Stimulated activated effector memory CD8-positive, alpha-beta T cell treated with anti-CD3 and anti-CD28 coated beads, Interleukin-12 subunit alpha, Interleukin-12 subunit beta, amount 100 ng/mL, for 72 hours (primary cell): ENCODE measurements at regions not wholly inside any gene's neighbourhood (a gene's known extent, or its start where the extent isn't known, plus 50 kb on each side); places are given as distances from the start of the nearest gene placed in this dataset.

ENCODE experiments used
- ATAC-seq: fragments of 150-1000 bp; cut with Tn5 transposase; 2 replicates; pipeline ENCODE4 v1.10.0; 2021
- DNase-seq, 2 donors: peaks; one replicate each; pipeline ENCODE4 v3.0.0; 2021 to 2022; ENCODE audit warnings: low spot score in 2 of 2
- H3K27ac Mint-ChIP-seq: one replicate; pipeline ENCODE4 v1.8.0; 2022; ENCODE audit warnings: mild to moderate bottlenecking, mixed read lengths
- H3K36me3 Mint-ChIP-seq: one replicate; pipeline ENCODE4 v1.8.0; 2022; ENCODE audit warnings: mild to moderate bottlenecking, mixed read lengths
- H3K4me1 Mint-ChIP-seq: one replicate; pipeline ENCODE4 v1.8.0; 2022; ENCODE audit warnings: mixed read lengths
- H3K4me3 Mint-ChIP-seq: one replicate; pipeline ENCODE4 v1.8.0; 2022; ENCODE audit warnings: mild to moderate bottlenecking, mixed read lengths
- H3K9me3 Mint-ChIP-seq: one replicate; pipeline ENCODE4 v1.8.0; 2022; ENCODE audit warnings: mixed read lengths

DNA sequence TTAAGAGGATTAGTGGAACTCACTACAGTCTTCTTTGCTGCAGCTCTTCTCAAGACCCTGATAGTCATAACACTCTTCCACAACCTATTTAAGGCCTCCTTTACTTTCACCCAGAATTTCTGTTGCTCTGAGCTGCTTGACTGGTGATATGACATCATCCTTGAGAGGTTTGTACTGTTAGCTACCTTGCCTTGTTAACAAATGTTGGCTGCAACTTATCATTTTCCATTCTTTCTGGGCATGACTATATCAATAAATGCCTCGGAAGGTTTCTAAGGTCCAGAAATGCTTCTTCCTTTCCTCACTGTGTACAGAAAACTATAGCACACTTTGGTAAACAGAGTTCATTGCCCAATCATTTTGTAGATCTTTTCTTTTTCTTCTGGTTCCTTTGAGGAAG lies 1292.2 kb upstream of the TMPRSS15 start:
- ATAC-seq (no peak), DNase-seq (no peak)
- no peaks in the 10 kb centered on the region for H3K36me3 Mint-ChIP-seq
- peaks cover 9% of the 10 kb centered on the region for H3K9me3 Mint-ChIP-seq
- no peak overlapping the region for H3K4me3 Mint-ChIP-seq
- no peaks in the 10 kb centered on the region for H3K4me1 Mint-ChIP-seq
- no peak overlapping the region for H3K27ac Mint-ChIP-seq

DNA sequence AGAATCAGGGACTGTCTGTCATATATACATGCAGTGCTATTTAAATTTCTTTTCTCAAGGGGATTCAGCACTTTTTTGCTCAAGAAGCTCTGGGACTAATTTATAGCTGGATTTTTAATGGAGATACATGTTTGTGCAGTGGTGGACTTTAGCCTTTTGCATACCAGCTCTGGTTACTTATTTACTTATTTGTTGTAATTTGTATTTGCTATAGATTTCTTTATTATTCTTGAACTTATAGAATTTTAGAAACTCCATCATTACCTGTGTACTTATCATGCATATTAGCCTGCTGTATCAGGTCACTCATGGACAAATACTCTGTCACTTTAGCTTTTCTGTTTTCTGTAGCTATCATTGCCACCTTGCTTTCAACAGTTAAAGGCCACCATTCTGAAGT lies 1296.9 kb upstream of the TMPRSS15 start:
- ATAC-seq (no peak), DNase-seq (no peak)
- no peak overlapping the region for H3K27ac Mint-ChIP-seq
- H3K36me3 Mint-ChIP-seq, result no peaks in the 10 kb centered on the region
- H3K9me3 Mint-ChIP-seq, result peaks cover 15% of the 10 kb centered on the region
- H3K4me3 Mint-ChIP-seq, result no peak overlapping the region
- H3K4me1 Mint-ChIP-seq, result no peaks in the 10 kb centered on the region

DNA sequence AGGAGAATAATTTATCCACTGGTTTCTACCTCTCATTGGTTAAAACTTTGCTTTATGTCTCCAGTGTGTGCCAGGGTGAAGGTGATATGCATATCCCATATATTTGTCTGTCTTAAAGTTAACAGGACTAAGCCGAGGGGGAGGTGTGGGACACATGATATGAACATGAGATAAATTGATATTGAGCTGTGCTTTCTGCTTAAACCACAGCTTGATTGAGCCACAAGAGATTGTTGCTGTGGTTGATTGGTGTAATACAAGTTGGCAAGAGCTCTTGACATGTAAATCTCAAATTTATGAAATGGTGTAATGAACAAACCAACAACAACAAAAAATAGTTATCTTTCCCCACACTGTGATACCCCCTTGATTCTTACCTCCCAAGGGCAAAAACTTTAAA lies 1295.5 kb upstream of the NCAM2 start:
- peaks cover 12% of the 10 kb centered on the region for H3K9me3 Mint-ChIP-seq
- H3K27ac Mint-ChIP-seq, result no peak overlapping the region
- no peak for ATAC-seq
- no peak for DNase-seq
- H3K36me3 Mint-ChIP-seq, result no peaks in the 10 kb centered on the region
- no peak overlapping the region for H3K4me3 Mint-ChIP-seq
- H3K4me1 Mint-ChIP-seq, result no peaks in the 10 kb centered on the region

DNA sequence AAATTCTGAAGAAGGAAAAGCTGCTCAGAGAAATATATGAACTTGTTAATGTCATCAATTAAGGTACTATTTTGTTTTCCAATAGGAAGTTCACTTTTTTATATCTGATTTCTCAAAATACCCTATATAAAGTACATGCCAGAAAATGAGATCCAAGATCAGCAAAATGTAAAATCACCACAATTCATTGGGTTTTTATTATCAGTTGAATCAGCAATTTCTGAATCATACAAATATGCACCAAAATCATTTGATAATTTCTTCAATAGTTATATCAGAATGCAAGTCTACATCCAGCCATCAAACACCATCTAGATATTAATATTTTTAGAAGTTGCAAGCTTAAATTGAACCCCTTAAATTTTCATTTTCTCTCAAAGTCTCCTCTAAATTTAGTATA lies 1293.4 kb upstream of the NCAM2 start:
- no peaks in the 10 kb centered on the region for H3K4me1 Mint-ChIP-seq
- peaks cover 12% of the 10 kb centered on the region for H3K9me3 Mint-ChIP-seq
- no peak overlapping the region for H3K27ac Mint-ChIP-seq
- ATAC-seq (no peak), DNase-seq (no peak)
- no peak overlapping the region for H3K4me3 Mint-ChIP-seq
- H3K36me3 Mint-ChIP-seq, result no peaks in the 10 kb centered on the region

DNA sequence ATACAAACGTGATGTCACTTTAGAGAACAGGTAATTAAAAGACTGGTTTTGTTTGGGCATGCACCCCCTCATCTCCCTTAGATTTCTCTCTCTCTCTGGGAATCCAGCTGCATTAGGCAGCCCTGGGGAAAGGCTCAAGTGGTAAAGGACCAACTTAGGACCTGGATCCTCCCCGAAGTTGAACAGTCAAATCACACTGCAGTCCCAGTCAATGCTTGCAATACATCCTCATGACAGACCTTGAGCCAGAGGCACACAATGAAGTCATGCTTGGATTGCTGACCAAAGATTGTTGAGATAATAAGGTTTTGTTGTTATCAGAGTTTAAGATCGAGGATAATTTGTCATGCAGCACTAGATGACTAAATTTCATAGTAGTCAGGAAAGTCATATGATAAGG lies 1285.8 kb upstream of the NCAM2 start:
- DNase-seq (no peak), ATAC-seq (no peak)
- Mint-ChIP-seq H3K4me3 (no peak overlapping the region), H3K27ac (no peak overlapping the region), H3K9me3 (peaks cover 20% of the 10 kb centered on the region), H3K36me3 (no peaks in the 10 kb centered on the region), H3K4me1 (no peaks in the 10 kb centered on the region)

DNA sequence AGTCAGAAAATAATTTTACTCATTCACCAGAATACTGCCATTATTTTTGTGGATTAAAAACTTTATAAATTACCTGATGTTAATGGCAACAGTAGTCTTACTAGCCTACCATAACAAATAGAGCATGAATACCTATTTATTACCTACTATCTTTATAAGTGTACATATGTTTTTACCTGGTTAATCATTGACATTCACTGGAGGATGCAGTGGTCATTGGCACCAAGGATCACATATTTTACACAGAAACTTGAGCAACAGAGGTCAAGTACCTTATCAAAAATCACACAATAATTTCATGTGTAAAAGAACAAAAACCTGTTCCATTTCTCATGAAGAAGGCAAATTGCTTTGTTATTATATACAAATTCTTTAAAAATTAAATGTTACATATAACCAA lies 1284.9 kb upstream of the NCAM2 start:
- Mint-ChIP-seq H3K4me3 (no peak overlapping the region), H3K9me3 (peaks cover 20% of the 10 kb centered on the region), H3K36me3 (no peaks in the 10 kb centered on the region), H3K27ac (no peak overlapping the region), H3K4me1 (no peaks in the 10 kb centered on the region)
- DNase-seq (no peak), ATAC-seq (no peak)

DNA sequence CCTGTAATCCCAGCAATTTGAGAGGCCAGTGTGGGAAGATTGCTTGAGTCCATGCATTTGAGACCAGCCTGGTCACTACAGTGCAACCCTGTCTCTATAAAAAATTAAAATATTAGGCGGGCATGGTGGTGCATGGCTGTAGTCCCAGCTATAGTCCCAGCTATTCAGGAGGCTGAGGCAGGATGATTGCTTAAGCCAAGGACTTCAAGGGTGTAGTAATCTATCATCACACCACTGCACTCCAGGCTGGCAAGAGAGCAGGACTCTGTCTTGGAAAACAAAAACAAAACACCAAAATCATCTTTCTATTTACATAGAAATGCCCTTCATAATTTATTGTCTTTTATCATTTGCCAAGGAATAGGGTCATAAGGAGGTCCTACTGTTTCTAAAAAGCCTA lies 1274.1 kb upstream of the NCAM2 start:
- no peaks in the 10 kb centered on the region for H3K4me1 Mint-ChIP-seq
- ATAC-seq, result no peak

DNA sequence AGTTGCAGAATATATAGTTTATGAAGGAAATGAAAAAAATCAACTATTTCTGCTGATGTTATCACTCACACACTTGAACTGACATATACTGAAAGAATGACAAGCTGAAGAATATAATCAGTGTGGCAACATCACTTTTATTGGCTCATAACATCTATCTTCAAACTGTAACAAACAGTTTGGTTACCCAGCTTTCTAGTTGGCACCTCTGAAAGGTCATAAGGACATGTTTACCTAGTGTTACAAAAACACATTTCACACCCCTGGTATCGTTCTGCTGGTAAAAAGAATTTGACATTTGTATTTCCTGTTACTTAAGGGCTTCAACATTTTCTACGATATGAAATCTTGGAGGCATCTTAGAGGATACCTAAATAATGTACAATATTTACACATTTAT lies 1267.0 kb upstream of the NCAM2 start:
- Mint-ChIP-seq H3K4me1 (no peaks in the 10 kb centered on the region), H3K9me3 (peaks cover 13% of the 10 kb centered on the region), H3K36me3 (no peaks in the 10 kb centered on the region), H3K27ac (no peak overlapping the region), H3K4me3 (no peak overlapping the region)
- DNase-seq (no peak), ATAC-seq (no peak)

More for the DNA sequence above, 1274.1 kb upstream of the NCAM2 start:
- no peaks in the 10 kb centered on the region for H3K36me3 Mint-ChIP-seq
- DNase-seq, result no peak
- peaks cover 13% of the 10 kb centered on the region for H3K9me3 Mint-ChIP-seq
- no peak overlapping the region for H3K27ac Mint-ChIP-seq
- no peak overlapping the region for H3K4me3 Mint-ChIP-seq

DNA sequence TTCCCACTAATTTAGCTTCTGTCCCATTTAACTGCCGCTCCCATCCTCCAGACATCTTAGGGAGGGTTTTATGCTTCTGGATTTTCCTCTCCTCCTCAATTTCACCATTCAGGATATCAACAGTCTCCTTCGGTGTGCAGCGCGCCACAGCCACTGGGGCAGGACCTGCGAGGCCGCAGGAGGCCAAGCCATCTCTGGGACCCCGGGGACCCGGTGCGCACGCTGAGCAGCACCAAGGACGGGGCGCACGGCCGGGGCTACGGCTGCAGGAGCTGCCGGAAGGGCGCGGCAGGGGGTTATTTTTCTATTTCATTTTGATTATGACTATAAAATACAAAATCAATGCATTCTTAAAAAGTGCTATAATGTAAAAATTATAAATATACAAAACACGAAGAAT lies 1238.4 kb upstream of the NCAM2 start:
- Mint-ChIP-seq H3K9me3 (peaks cover 4% of the 10 kb centered on the region), H3K4me1 (no peaks in the 10 kb centered on the region), H3K36me3 (no peaks in the 10 kb centered on the region), H3K27ac (no peak overlapping the region), H3K4me3 (no peak overlapping the region)
- DNase-seq, result no peak
- ATAC-seq, result no peak

DNA sequence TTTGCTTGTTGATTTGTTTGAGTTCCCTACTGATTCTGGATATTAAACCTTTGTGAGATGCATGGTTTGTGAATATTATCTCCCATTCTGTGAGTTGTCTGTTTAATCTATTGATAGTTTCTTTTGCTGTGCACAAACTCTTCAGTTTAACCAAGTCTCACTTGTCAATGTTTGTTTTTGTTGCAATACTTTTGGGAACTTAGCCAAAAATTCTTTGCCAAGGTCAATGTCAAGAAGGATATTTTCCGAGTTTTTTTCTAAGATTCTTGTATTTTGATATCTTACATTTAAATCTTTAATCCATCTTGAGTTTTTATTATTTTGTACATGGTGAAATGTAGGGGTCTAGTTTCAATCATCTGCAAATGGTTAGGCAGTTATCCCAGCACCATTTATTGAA lies 1230.7 kb upstream of the NCAM2 start:
- Mint-ChIP-seq H3K4me3 (no peak overlapping the region), H3K9me3 (peaks cover 15% of the 10 kb centered on the region), H3K4me1 (no peaks in the 10 kb centered on the region), H3K27ac (no peak overlapping the region), H3K36me3 (no peaks in the 10 kb centered on the region)
- DNase-seq (no peak), ATAC-seq (no peak)

DNA sequence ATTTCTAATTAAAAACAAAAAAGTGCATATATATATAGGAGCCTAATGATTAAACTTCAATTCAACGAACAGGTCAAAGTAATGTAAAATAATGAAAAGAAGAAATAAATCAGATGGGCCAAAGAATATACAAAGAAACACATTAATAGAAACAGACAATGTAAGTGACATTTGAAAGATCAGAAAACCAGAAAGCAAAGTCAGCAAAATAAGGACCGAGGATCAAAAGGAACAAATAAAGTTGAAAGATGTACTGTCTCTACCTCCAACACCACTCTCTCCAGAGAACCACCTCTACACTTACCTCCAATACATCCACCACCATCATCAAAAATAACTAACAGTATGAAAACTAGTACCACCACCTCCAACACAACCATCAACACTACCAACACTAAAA lies 1226.3 kb upstream of the NCAM2 start:
- Mint-ChIP-seq H3K4me3 (no peak overlapping the region), H3K9me3 (peaks cover 15% of the 10 kb centered on the region), H3K36me3 (no peaks in the 10 kb centered on the region), H3K27ac (no peak overlapping the region), H3K4me1 (no peaks in the 10 kb centered on the region)
- DNase-seq (no peak), ATAC-seq (no peak)

DNA sequence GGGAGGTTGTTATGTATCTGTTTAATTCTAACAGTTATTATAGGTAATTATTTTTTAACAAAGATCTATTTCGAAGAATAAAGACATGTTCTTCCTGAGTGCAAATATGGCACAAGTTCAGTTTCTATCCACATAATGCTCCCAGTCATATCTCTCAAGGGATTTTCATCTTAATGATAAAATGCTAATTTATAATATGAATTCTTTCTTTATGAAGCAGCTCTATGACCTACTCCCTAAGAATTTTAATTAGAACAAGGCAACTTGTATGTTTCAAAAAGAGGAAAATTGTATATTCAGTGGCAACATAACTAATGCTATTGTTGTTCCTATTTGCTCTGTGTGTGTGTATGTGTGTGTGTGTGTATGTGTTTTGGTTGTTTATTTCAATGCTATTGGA lies 1222.1 kb upstream of the NCAM2 start:
- no peak overlapping the region for H3K27ac Mint-ChIP-seq
- no peak overlapping the region for H3K4me3 Mint-ChIP-seq
- ATAC-seq, result no peak
- peaks cover 11% of the 10 kb centered on the region for H3K9me3 Mint-ChIP-seq
- no peaks in the 10 kb centered on the region for H3K36me3 Mint-ChIP-seq
- no peak for DNase-seq
- no peaks in the 10 kb centered on the region for H3K4me1 Mint-ChIP-seq

DNA sequence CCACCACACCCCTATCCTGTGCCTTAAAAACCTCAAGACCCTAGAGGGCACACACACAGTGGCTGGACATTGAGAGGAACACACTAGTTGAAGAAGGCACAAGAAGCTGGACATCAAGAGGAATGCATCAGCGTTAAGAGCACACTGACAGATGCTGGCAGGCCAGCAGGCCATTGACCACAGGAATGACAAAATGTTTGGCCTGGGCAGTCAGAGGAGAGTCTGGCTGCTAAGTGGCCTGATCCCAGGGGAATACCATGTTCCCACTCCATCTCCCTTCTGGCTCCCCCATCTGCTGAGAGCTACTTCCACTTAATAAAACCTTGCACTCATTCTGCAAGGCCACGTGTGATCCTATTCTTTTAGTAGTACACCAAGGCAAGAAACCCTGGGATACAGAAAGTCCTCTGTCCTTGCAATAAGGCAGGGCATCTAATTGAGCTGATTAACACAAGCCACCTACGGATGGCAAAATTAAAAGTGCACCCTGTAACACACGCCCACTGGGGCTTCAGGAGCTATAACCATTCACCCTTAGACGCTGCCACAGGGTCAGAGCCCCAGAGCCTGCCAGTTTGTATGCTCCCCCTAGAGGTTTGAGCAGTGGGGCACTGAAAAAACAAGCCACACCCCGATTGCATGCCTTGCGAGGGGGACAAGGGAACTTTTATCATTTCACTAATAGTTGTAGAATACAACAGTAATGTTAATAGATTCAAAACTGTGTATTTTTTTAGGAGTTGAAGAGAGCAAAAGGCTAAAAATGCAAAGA lies 1216.1 kb upstream of the NCAM2 start:
- Mint-ChIP-seq H3K4me3 (no peak overlapping the region), H3K4me1 (no peaks in the 10 kb centered on the region), H3K9me3 (peaks cover 24% of the 10 kb centered on the region), H3K27ac (no peak overlapping the region), H3K36me3 (no peaks in the 10 kb centered on the region)
- DNase-seq (no peak), ATAC-seq (no peak)

DNA sequence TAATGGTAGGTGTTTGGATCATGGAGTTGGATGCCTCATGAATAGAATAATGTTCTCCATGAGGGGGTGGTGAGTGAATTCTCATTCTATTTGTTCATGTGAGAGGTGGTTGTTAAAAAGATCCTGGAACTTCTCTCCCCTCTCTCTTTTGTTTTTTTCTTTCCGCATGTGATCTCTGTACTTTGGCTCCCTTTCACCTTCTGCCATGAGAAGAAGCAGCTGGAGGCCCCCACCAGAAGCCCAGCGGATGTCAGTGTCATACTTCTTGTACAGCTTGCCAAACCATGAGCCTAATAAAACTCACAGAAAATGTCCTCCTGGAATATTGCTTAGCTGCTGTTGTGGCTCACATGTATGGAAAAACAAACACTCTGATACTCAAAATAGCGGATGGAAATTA lies 1212.3 kb upstream of the NCAM2 start:
- H3K9me3 Mint-ChIP-seq, result peaks cover 20% of the 10 kb centered on the region
- DNase-seq, result no peak

DNA sequence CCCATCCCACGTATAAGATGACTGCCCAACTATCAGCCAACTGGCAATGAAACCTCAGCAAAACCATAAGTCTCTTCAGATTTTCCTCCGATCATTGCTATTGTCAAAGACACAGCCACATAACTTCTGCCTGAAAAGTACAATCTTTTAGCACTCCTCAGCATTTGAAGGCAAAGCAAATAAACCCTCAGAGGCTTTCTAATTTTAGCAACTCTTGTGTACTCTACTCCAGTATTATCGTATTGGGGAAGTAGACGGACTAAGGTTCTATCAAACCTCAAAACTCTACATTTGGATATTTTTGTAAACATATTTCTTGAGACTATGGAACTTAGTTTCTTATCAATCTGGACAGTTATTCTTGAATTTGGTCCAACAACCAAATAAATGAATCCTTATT lies 1206.2 kb upstream of the NCAM2 start:
- peaks cover 4% of the 10 kb centered on the region for H3K9me3 Mint-ChIP-seq
- DNase-seq (no peak), ATAC-seq (no peak)
- H3K27ac Mint-ChIP-seq, result no peak overlapping the region
- H3K36me3 Mint-ChIP-seq, result no peaks in the 10 kb centered on the region
- no peaks in the 10 kb centered on the region for H3K4me1 Mint-ChIP-seq
- H3K4me3 Mint-ChIP-seq, result no peak overlapping the region

More for the DNA sequence above, 1212.3 kb upstream of the NCAM2 start:
- Mint-ChIP-seq H3K27ac (no peak overlapping the region), H3K36me3 (no peaks in the 10 kb centered on the region), H3K4me1 (no peaks in the 10 kb centered on the region), H3K4me3 (no peak overlapping the region)
- ATAC-seq, result no peak

DNA sequence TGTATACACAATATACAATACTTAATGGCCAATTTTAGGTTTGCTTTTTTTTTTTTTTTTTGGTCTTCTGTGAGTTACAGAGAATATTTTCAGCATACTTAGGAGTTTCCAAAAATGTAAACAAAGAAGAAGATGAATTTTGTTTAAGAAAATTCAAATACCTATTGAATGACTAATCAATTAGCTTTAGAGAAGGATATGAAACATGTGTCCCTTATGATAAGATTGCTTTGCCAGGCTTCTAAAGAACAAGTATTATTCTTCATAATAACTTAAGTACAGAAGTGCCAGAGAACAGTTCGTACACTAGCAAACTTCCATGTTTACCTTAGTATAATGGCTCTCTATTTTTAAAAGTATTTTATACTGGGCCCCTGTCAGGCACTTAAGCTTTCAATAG lies 1191.0 kb upstream of the NCAM2 start:
- no peaks in the 10 kb centered on the region for H3K36me3 Mint-ChIP-seq
- no peak for DNase-seq
- no peak overlapping the region for H3K27ac Mint-ChIP-seq
- H3K9me3 Mint-ChIP-seq, result peaks cover 10% of the 10 kb centered on the region
- no peaks in the 10 kb centered on the region for H3K4me1 Mint-ChIP-seq
- no peak overlapping the region for H3K4me3 Mint-ChIP-seq
- no peak for ATAC-seq

DNA sequence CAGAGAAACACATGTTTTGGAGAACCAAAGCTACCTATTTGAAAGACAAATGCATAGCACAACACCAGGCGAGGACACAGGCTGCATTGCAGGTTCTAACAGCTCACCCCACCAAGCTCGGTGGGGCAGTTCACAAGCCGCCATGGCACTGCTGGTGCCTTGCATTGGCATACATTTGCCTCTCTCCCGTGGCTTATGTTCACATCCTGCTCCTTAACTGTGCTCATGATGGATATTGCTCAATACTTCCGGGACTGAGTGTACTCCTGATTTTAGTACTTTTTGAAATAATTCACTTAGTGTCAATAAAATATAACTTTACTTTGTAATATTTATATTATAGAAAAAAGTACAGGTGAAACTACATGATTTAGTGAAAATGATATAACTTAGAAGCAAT lies 1187.4 kb upstream of the NCAM2 start:
- H3K36me3 Mint-ChIP-seq, result no peaks in the 10 kb centered on the region
- ATAC-seq, result no peak
- H3K27ac Mint-ChIP-seq, result no peak overlapping the region
- H3K4me3 Mint-ChIP-seq, result no peak overlapping the region
- no peak for DNase-seq
- peaks cover 4% of the 10 kb centered on the region for H3K9me3 Mint-ChIP-seq
- no peaks in the 10 kb centered on the region for H3K4me1 Mint-ChIP-seq
